K562 (cell line): ENCODE measurements at regions not wholly inside any gene's neighbourhood (a gene's known extent, or its start where the extent isn't known, plus 50 kb on each side); places are given as distances from the start of the nearest gene placed in this dataset.

Experiments
- STAG1 ChIP-seq: sonication (generic); formaldehyde crosslinking; IDR thresholded peaks from 2 replicates; pipeline ENCODE4 v1.5.0; 2020; ENCODE audit warnings: missing genetic modification reagents, borderline replicate concordance
- TF ChIP-seq, protein P1 (sequence below): fragments of 200-600 bp; sonication (generic); IDR thresholded peaks from one replicate; pipeline ENCODE4 v1.6.1; 2012; ENCODE audit warnings: mild to moderate bottlenecking, low read depth, low read length, inconsistent platforms
- TF ChIP-seq, protein P2 (sequence below): fragments of 450-650 bp; IDR thresholded peaks from 2 replicates; pipeline ENCODE4 v1.6.1; 2016; ENCODE audit warnings: mild to moderate bottlenecking, moderate library complexity

DNA sequence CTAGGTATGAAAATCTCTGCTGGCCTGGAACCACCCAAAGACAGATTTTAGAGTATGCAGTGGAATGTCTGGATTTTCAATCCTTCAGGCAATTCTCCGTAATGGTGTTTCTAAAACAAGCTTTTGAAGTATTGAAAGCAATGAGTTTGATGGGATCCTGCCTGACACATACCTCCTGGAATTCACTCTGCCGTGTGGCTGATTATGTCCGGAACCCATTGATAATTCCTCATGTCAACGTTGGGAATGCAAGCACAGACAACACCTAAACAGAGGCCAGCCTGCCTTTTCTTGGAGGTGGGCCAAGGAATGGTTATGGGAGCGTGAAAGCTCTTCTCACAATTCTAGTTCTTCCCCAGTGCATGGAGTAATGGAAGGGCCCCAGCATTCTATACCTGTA is 168.9 kb upstream of the HMCN1 start (continued):
- TF ChIP-seq, protein P1, sequence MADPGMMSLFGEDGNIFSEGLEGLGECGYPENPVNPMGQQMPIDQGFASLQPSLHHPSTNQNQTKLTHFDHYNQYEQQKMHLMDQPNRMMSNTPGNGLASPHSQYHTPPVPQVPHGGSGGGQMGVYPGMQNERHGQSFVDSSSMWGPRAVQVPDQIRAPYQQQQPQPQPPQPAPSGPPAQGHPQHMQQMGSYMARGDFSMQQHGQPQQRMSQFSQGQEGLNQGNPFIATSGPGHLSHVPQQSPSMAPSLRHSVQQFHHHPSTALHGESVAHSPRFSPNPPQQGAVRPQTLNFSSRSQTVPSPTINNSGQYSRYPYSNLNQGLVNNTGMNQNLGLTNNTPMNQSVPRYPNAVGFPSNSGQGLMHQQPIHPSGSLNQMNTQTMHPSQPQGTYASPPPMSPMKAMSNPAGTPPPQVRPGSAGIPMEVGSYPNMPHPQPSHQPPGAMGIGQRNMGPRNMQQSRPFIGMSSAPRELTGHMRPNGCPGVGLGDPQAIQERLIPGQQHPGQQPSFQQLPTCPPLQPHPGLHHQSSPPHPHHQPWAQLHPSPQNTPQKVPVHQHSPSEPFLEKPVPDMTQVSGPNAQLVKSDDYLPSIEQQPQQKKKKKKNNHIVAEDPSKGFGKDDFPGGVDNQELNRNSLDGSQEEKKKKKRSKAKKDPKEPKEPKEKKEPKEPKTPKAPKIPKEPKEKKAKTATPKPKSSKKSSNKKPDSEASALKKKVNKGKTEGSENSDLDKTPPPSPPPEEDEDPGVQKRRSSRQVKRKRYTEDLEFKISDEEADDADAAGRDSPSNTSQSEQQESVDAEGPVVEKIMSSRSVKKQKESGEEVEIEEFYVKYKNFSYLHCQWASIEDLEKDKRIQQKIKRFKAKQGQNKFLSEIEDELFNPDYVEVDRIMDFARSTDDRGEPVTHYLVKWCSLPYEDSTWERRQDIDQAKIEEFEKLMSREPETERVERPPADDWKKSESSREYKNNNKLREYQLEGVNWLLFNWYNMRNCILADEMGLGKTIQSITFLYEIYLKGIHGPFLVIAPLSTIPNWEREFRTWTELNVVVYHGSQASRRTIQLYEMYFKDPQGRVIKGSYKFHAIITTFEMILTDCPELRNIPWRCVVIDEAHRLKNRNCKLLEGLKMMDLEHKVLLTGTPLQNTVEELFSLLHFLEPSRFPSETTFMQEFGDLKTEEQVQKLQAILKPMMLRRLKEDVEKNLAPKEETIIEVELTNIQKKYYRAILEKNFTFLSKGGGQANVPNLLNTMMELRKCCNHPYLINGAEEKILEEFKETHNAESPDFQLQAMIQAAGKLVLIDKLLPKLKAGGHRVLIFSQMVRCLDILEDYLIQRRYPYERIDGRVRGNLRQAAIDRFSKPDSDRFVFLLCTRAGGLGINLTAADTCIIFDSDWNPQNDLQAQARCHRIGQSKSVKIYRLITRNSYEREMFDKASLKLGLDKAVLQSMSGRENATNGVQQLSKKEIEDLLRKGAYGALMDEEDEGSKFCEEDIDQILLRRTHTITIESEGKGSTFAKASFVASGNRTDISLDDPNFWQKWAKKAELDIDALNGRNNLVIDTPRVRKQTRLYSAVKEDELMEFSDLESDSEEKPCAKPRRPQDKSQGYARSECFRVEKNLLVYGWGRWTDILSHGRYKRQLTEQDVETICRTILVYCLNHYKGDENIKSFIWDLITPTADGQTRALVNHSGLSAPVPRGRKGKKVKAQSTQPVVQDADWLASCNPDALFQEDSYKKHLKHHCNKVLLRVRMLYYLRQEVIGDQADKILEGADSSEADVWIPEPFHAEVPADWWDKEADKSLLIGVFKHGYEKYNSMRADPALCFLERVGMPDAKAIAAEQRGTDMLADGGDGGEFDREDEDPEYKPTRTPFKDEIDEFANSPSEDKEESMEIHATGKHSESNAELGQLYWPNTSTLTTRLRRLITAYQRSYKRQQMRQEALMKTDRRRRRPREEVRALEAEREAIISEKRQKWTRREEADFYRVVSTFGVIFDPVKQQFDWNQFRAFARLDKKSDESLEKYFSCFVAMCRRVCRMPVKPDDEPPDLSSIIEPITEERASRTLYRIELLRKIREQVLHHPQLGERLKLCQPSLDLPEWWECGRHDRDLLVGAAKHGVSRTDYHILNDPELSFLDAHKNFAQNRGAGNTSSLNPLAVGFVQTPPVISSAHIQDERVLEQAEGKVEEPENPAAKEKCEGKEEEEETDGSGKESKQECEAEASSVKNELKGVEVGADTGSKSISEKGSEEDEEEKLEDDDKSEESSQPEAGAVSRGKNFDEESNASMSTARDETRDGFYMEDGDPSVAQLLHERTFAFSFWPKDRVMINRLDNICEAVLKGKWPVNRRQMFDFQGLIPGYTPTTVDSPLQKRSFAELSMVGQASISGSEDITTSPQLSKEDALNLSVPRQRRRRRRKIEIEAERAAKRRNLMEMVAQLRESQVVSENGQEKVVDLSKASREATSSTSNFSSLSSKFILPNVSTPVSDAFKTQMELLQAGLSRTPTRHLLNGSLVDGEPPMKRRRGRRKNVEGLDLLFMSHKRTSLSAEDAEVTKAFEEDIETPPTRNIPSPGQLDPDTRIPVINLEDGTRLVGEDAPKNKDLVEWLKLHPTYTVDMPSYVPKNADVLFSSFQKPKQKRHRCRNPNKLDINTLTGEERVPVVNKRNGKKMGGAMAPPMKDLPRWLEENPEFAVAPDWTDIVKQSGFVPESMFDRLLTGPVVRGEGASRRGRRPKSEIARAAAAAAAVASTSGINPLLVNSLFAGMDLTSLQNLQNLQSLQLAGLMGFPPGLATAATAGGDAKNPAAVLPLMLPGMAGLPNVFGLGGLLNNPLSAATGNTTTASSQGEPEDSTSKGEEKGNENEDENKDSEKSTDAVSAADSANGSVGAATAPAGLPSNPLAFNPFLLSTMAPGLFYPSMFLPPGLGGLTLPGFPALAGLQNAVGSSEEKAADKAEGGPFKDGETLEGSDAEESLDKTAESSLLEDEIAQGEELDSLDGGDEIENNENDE: no peak
- TF ChIP-seq STAG1 (CRISPR knock-in tag): no peak
- TF ChIP-seq, protein P2, sequence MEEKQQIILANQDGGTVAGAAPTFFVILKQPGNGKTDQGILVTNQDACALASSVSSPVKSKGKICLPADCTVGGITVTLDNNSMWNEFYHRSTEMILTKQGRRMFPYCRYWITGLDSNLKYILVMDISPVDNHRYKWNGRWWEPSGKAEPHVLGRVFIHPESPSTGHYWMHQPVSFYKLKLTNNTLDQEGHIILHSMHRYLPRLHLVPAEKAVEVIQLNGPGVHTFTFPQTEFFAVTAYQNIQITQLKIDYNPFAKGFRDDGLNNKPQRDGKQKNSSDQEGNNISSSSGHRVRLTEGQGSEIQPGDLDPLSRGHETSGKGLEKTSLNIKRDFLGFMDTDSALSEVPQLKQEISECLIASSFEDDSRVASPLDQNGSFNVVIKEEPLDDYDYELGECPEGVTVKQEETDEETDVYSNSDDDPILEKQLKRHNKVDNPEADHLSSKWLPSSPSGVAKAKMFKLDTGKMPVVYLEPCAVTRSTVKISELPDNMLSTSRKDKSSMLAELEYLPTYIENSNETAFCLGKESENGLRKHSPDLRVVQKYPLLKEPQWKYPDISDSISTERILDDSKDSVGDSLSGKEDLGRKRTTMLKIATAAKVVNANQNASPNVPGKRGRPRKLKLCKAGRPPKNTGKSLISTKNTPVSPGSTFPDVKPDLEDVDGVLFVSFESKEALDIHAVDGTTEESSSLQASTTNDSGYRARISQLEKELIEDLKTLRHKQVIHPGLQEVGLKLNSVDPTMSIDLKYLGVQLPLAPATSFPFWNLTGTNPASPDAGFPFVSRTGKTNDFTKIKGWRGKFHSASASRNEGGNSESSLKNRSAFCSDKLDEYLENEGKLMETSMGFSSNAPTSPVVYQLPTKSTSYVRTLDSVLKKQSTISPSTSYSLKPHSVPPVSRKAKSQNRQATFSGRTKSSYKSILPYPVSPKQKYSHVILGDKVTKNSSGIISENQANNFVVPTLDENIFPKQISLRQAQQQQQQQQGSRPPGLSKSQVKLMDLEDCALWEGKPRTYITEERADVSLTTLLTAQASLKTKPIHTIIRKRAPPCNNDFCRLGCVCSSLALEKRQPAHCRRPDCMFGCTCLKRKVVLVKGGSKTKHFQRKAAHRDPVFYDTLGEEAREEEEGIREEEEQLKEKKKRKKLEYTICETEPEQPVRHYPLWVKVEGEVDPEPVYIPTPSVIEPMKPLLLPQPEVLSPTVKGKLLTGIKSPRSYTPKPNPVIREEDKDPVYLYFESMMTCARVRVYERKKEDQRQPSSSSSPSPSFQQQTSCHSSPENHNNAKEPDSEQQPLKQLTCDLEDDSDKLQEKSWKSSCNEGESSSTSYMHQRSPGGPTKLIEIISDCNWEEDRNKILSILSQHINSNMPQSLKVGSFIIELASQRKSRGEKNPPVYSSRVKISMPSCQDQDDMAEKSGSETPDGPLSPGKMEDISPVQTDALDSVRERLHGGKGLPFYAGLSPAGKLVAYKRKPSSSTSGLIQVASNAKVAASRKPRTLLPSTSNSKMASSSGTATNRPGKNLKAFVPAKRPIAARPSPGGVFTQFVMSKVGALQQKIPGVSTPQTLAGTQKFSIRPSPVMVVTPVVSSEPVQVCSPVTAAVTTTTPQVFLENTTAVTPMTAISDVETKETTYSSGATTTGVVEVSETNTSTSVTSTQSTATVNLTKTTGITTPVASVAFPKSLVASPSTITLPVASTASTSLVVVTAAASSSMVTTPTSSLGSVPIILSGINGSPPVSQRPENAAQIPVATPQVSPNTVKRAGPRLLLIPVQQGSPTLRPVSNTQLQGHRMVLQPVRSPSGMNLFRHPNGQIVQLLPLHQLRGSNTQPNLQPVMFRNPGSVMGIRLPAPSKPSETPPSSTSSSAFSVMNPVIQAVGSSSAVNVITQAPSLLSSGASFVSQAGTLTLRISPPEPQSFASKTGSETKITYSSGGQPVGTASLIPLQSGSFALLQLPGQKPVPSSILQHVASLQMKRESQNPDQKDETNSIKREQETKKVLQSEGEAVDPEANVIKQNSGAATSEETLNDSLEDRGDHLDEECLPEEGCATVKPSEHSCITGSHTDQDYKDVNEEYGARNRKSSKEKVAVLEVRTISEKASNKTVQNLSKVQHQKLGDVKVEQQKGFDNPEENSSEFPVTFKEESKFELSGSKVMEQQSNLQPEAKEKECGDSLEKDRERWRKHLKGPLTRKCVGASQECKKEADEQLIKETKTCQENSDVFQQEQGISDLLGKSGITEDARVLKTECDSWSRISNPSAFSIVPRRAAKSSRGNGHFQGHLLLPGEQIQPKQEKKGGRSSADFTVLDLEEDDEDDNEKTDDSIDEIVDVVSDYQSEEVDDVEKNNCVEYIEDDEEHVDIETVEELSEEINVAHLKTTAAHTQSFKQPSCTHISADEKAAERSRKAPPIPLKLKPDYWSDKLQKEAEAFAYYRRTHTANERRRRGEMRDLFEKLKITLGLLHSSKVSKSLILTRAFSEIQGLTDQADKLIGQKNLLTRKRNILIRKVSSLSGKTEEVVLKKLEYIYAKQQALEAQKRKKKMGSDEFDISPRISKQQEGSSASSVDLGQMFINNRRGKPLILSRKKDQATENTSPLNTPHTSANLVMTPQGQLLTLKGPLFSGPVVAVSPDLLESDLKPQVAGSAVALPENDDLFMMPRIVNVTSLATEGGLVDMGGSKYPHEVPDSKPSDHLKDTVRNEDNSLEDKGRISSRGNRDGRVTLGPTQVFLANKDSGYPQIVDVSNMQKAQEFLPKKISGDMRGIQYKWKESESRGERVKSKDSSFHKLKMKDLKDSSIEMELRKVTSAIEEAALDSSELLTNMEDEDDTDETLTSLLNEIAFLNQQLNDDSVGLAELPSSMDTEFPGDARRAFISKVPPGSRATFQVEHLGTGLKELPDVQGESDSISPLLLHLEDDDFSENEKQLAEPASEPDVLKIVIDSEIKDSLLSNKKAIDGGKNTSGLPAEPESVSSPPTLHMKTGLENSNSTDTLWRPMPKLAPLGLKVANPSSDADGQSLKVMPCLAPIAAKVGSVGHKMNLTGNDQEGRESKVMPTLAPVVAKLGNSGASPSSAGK: no peak
